ENCODE measurements at regions not wholly inside any gene's neighbourhood (a gene's known extent, or its start where the extent isn't known, plus 50 kb on each side); places are given as distances from the start of the nearest gene placed in this dataset.
"Not testable (repeated sequence)": the region's sequence is repeated elsewhere in the genome, so short reads cannot be mapped to it uniquely, and the experiment has no call there.

DNA sequence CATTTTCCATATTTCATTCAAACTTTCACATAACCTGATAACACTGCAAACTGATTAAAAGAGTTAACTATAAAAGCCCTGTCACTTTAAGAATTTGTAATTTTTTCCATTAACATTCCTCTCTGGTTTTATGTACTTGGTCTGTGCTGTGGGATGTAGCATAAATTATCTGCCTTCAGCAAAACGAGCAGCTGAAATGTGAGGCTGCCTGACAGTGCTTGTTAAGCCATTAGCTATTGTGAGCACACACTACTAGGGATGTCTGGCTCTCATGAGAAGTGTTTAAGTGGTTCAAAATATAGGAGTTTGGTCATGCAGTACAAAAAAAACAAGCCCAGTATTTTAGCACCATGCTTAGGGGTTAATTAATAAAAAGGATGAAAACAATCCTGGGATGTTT, 63.0 kb downstream of the HOXA1 start:
- no peak for DNase-seq (ENCODE audit: low read depth, low spot score)

DNA sequence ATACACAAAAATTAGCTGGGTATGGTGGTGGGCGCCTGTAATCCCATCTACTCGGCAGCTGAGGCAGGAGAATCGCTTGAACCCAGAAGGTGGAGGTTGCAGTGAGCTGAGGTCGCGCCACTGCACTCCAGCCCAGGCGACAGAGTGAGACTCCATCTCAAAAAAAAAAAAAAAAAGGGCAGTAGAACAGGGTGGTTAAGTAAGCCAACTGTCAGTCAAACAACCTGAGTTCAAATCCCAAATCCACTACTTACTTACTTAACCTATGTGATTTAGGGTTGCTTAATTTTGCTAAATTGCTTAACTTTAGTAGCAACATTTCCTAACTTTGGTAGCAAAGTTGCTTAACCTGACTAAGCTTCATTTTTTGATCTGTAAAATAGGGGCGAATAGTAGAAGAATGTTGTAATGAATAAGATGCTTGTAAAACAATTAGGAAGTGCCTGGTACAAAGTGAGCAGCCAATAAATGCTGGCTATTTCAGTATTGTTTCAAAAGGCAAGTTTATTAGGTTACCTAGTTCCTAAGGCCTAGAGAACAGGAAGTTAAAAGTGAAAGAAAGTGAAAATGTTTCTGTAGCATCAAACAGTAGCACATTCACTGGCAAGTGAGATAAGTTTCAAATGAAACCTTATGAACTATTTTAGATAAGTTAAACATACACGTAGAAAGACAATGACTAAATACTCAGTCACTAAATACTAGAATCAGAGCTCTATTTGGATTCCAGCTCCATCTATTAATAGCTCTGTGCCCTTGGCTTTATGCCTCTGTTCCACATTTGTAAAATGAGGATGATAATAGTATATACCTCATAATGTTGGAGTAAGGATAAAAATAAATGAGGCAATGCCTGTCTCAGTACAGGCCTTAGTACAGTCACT, 64.3 kb downstream of the HOXA1 start:
- no peak for DNase-seq (ENCODE audit: low read depth, low spot score)

DNA sequence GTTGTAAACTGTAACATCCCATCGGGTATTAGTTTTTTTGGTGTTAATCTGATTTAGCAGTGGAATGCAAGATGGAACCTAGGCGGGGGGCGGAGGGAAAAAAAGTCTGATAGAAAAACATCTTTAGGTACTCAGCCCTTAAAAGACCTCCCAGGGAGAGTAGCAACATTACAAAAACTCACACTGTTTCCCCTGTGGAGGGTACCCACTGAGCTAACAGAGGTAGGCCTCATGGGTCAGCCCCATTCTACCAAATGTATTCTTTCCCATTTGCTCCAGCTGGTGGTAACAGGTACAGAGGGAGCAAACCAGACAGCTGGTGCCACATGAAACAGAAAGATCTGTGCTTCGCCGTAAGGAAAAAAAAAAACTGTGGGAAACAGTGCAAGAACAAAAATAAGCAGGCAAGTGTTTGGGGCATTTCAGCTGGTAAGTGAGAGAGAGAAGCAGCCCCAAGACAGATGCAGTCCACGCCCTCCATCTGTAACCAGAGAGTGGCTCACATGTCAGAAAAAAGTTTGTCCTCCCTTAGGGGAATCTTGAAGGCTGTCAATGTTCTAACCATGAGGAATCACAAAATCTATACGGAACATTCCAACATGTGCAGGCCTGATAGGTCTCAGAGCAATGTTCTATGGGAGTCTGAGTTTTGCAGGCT, 65.3 kb downstream of the HOXA1 start:
- DNase-seq (ENCODE audit: low read depth, low spot score) = no peak

DNA sequence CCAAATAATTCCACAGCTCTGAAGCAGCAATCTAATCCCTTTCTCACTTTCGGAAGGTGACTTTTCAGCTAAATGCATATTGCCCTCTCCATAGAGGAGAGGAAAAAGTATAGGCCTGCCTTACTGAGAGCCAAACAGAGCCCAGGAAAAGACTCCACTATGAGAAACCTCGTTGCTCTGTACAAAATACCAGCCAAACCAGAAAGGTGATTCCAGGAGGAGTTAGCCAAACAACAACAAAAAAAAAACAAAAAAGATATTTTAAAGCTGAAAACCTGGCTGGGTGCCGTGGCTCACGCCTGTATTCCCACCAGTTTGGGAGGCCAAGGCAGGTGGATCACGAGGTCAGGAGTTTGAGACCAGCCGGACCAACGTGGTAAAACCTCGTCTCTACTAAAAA, 70.5 kb downstream of the HOXA1 start:
- no peak for DNase-seq (ENCODE audit: low read depth, low spot score)

DNA sequence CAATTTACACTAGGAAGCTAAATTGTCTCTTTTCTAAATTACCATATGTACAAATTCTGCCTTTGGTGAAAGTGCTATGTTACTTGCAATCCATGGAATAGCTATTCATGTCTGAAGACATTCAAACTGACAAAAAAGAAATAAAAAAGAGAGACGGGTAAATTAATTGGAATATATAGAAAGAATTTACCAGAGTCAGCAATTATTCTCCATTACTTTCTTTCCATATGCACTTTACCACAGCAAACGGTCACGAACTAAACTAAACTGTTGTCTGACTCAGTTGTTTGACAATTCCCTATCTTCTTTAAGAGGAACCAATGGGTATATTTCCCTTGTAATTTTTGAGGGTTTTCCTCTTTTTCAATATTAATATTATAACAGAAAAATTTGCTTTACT, 85.7 kb downstream of the HOXA1 start:
- no peak for DNase-seq (ENCODE audit: low read depth, low spot score)

DNA sequence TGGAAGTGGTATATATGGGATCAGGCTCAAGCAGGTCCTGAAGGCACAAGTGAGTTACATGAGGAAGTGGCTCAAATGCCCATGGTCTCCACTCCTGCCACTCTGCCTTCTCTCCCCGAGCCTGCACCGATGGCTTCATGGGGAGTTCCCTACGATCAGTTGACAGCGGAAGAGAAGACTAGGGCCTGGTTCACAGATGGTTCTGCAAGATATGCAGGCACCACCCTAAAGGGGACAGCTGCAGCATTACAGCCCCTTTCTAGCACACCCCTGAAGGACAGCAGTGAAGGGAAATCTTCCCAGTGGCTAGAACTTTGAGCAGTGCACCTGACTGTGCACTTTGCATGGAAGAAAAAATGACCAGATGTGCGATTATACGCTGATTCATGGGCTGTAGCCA, 95.3 kb downstream of the HOXA1 start:
- no peak for DNase-seq (ENCODE audit: low read depth, low spot score)

DNA sequence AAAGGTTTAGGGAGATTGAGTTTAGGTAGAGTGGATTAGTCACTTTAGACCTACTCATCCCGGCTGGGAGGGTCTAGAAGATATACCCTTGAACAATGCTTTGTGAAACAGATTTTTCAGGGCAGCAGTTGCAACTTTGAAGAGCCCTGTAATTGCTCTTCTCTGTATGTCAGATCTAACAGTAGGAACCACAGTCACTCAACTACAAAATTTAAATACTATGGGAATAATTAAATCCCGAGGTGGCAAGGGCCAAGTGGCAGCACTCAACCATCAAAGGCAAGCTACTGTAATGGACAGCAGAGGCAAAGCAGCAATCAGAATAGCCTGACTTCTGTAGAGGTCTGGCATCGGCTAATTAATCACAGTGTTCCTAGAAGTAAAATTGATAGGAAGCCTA, 97.5 kb downstream of the HOXA1 start:
- not testable (repeated sequence) for DNase-seq (ENCODE audit: low read depth, low spot score)

DNA sequence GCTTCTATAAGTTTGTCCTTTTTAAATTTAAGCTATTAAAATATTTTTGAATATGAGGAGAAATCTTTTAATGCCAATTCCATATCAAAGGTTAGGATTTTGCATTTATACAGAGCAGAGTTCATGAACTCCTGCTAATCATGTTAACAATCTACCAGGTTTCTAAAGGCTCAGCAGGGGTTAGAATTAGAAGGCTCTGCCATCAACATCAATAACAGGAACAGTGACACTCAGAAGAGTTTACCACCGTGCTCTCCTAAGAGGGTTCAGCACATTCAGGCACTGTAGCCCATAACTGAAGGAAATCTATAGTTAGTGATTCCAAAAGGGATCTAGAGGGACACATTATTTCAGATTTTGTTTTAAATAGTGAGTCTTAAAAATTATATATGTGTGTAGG, 100.1 kb downstream of the HOXA1 start:
- no peak for DNase-seq (ENCODE audit: low read depth, low spot score)

DNA sequence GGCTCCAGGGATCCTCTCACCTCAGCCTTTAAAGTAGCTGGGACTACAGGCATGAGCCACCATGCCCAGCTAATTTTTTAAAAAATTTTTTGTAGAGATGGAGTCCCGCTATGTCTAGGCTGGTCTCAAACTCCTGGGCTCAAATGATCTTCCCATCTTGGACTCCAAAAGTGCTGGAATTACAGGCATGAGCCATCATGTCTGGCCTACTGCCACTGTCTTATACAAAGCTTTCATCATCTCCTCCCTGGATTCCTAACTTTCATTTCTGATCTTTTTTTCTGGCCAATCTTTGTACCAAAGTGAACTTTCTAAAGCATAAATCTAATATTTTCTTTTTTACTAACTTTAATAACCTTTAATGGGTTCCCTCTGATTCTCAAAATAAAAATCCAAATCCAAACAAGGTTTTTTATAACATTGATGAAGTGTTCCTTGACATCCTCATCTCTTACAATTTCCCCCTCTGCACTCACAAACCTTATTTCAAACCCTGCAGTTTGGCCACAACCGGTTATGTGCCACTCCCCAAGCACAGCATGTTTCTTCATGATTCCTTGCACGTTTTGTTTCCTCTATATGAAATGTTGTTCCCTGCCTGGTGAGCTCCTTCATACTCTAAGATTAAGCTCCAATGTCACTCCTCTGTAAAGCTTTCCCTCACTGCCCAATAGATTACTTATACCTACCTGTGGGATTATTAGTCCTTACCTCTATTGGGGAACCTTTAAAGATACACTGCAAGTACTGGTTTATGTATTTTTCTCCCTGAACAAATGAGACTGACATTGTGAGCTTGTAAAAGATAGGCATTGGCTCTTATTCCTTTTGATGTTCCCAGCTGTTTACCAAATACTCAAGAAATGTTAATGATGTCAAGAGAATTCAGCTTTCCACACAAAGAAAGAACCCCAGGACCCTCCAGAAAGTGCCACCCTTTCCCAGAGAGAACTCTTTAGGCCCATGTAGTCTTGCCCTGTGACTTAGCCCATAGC, 101.7 kb downstream of the HOXA1 start:
- DNase-seq (ENCODE audit: low read depth, low spot score) = no peak

DNA sequence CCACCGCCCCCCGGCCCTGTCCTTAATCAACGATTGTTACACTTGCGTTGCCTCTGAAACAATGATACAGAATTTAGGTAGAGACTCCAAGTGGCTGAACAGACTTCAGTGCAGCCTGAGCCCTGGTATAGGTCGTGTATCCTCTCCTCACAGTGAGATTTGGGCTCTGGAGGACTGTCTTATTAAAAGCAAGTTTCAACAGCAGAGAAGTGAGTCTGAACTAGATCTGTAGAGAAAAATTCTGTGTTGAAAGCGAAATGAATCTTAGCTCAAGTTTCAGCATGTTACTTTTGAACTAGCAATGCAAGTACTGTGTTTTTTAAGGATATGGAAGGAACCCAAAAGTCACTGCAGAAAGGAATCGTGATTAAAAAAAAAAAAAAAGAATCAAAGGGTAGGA, 103.1 kb downstream of the HOXA1 start:
- DNase-seq (ENCODE audit: low read depth, low spot score) = no peak

DNA sequence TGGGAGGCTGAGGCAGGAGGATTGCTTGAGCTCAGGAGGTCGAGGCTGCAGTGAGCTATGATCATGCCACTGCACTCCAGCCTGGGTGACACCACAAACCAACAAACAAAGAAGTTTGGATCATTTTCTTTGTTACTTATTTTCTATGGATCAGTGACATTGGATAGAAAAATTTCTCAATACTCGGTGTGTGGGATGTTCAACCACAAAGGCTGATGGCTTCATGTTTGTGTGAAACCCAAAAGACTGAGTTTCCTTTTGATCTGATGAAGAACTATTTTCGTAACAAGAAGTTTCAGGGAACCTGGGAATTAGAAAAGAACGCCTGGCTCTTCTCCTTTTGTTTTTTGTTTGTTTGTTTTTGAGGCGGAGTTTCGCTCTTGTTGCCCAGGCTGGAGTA, 104.0 kb downstream of the HOXA1 start:
- DNase-seq (ENCODE audit: low read depth, low spot score) = no peak

DNA sequence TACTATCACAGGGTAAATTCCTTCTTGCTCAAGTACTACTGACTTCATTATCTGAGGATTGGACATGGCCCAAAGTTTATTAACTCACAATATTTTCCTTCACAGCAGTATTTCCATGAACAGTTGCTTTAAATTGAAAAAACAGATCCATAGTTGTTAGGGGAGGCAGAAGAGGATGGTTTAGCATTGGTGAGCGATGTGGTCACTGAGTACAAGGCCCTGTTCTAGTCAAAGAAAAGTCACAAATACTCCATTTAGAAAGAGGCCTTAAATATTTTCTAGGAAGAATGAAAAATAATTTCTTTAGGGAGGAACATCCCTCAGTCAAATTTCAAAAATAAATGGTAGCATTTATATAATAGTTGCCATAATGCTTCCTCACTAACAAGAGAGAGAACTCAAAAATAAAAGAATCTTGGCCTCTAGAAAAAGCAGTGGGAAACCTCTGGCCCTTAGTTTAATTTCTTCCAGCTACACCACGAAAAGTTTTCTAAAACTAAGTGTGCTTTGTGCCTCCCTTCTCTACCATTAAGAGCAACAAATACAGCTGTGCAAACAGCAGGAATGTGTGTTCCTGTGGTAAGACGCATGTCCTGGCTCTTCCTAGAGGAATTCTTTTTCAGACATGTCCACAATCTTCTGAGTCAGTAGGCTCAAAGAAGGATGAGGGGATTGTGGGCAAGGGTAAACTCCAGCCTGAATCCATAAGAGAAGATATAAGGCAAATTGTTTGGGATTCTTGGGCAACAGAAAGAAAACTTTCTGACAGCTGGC, 105.7 kb downstream of the HOXA1 start:
- no peak for DNase-seq (ENCODE audit: low read depth, low spot score)

DNA sequence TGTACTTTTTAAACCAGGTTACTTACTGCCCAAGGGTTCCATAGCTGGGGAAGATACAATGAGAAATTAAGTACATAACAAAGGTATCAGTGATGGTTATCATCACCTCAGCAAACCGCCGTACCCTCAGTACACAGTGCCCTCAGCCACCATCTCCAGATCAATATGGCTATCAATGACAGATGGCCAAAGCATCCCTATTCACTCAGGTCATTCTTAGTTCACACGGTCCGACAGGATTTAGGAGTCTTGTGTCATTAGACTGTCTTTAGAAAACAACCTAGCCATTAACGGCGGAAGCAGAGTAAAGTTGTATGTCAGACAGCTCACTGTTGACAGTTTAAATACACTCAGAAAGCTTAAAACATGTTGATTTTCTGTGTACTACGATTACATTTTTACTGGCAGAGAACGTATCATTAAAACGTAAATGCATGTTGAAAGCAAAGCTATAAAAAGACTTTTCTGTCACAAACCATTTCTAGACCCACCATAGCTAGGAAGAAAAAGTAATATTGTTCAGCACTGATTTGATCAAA, 106.9 kb downstream of the HOXA1 start:
- DNase-seq (ENCODE audit: low read depth, low spot score) = no peak

DNA sequence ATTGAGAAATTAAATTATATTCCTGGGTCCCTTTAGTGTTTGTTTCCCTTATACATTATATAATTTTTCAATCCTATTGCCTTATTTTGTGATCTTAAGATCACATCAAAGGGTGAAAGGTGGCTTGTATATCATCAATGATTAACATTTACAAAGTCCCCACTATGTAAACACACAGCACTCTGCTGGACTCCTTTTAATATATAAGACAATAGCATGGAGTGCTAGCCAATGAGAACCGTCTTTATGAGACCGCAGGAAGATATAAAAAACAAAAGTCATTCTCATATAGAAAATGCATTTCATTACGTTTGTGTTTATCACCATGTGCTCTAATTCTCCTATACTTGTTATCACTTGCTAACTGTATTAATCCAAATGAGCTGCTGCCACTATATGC, 108.5 kb downstream of the HOXA1 start:
- DNase-seq (ENCODE audit: low read depth, low spot score) = no peak

DNA sequence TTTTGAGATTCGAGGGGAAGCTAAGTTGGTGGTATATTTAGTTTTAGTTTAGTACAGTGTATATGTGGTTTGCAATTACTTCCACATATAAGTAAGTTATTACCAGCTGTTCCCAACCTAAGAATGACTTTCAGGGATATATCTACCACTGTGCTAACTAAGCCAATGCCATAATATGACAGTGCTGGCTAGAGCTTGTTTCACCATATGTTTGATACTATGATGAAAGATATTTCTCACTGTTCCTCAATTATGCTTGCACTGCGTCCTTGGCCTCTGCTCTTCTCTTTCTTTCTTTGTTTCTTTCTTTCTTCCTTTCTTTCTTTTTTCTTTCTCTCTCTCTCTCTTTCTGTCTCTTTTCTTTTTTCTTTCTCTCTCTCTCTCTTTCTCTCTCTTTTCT, 113.8 kb upstream of the SKAP2 start:
- no peak for DNase-seq (ENCODE audit: low read depth, low spot score)

DNA sequence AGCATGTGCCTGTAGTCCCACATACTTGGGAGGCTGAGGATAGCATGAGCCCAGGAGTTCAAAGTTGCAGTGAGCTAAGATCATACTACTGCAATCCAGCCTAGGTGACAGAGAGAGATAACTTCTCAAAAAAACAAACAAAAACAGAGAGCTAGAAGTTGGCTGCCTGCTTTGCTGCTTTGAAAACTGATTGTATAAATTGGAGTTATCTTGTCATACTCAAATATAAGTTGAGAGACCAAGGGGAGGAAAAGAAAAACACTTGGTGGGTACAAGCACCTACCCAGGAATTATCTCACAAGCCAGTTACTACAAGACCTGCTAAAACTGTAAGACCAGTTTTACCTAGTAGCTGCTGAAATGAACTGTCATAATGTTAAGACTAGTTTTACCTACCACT, 112.5 kb upstream of the SKAP2 start:
- DNase-seq (ENCODE audit: low read depth, low spot score) = no peak

DNA sequence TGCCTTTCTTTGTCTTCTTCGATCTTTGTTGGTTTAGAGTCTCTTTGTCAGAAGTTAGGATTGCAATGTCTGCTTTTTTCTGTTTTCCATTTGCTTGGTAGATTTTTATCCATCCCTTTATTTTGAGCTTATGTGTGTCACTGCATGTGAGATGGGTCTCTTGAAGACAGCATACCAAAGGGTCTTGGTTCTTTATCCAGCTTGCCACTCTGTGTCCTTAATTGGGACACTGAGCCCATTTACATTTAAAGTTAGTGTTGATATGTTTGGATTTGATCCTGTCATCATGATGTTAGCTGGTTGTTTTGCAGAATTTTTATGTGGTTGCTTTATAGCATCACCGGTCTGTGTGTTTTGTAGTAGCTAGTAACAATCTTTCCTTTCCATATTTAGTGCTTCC, 107.5 kb upstream of the SKAP2 start:
- not testable (repeated sequence) for DNase-seq (ENCODE audit: low read depth, low spot score)

DNA sequence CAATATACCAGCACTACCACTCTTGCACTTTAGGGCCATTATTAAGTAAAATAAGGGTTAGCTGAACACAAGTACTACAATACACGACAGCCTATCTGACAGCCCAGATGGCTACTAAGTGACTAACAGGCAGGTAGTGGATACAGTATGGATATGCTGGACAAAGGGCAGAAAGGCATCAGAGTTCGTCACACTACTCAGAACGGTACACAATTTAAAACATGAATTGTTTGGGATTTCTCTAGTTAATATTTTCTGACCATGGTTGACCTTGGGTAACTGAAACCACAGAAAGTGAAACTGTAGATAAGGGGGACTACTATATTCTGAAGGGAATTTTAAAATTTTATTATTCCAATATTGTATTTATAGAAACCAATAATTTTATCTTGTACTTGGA, 101.3 kb upstream of the SKAP2 start:
- no peak for DNase-seq (ENCODE audit: low read depth, low spot score)

DNA sequence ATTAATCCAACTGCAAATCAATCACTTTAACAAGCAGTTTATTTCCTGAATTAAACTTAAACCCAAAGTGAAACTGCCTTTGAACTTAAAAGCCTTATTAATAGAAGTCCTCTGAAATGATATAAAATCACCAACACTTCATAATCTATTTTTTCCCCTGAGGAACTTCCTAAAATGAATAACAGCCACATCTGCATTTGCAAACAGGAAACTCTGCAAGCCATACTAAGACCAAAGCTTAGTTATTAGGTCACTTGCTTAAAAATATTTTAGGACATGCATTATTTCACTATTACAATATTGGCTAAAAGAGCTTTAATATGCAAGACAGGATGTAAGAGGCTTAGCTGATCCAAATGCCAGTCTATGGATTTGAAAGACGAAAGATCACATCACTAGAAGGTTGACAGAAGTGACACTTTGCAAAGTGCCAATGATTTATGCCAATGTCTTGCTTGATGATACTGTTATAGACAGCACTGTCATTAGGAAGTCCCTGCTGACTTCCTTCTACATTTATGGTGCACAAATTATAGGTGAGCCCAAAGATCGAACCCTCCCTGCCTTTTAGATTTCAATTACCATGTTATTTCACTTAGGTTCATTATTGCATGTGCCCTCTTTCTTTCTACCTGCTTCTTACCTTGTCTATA, 99.9 kb upstream of the SKAP2 start:
- DNase-seq (ENCODE audit: low read depth, low spot score) = no peak

DNA sequence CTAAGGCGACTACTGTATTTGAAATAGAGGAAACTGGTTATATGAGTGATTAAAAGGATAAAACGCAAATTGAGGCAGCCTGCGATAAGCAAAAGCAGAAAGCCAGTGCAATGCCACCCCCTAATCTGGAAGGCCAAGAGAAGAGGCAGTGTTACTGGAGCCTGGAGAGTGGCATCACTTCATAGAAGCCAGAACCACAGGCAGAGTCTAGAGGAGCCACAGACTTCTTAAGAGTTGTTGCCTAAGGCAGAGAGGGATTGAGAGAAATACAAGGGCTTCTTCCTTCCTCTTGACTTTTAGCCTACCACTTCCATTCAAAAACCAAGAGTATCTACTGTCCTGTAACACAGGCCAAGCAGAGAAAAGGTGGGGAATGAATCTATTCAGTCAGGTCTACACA, 94.9 kb upstream of the SKAP2 start:
- no peak for DNase-seq (ENCODE audit: low read depth, low spot score)

Data from pulmonary artery endothelial cell (primary cell).